HEK293 (cell line): ENCODE measurements at regions not wholly inside any gene's neighbourhood (a gene's known extent, or its start where the extent isn't known, plus 50 kb on each side); places are given as distances from the start of the nearest gene placed in this dataset.

Source experiments
- CTCF ChIP-seq: fragments of 450-650 bp; formaldehyde crosslinking; IDR thresholded peaks from 2 replicates; pipeline ENCODE4 v1.5.1; 2016; ENCODE audit warnings: missing biosample characterization, missing genetic modification characterization
- HOXA7 ChIP-seq: sonication (generic); formaldehyde crosslinking; IDR thresholded peaks from 2 replicates; pipeline ENCODE4 v1.8.1; 2022; ENCODE audit warnings: missing genetic modification reagents, borderline replicate concordance
- HOXD13 ChIP-seq: sonication (generic); formaldehyde crosslinking; IDR thresholded peaks from 2 replicates; pipeline ENCODE4 v1.8.0; 2022; ENCODE audit warnings: missing genetic modification reagents, borderline replicate concordance
- KLF7 ChIP-seq: fragments of 450-650 bp; formaldehyde crosslinking; IDR thresholded peaks from 2 replicates; pipeline ENCODE4 v1.5.1; 2016; ENCODE audit warnings: missing biosample characterization, missing genetic modification characterization, borderline replicate concordance
- YY1 ChIP-seq: fragments of 450-650 bp; formaldehyde crosslinking; IDR thresholded peaks from 2 replicates; pipeline ENCODE4 v1.5.1; 2018; ENCODE audit warnings: missing biosample characterization, missing genetic modification characterization
- ZNF23 ChIP-seq: fragments of 450-650 bp; formaldehyde crosslinking; IDR thresholded peaks from 2 replicates; pipeline ENCODE4 v1.5.1; 2016; ENCODE audit warnings: missing biosample characterization, missing genetic modification characterization, borderline replicate concordance

GRCh38 chr10:35731828-35732227, 89.7 kb upstream of the FZD8 start:
- no peak for TF ChIP-seq YY1 (tag by site-specific recombination)
- no peak for TF ChIP-seq KLF7 (tag by site-specific recombination)
- no peak for TF ChIP-seq HOXD13 (CRISPR knock-in tag)
- TF ChIP-seq CTCF (tag by site-specific recombination) = no peak
- TF ChIP-seq ZNF23 (tag by site-specific recombination) = no peak
- TF ChIP-seq HOXA7 (CRISPR knock-in tag) = no peak
